ENCODE measurements at regions not wholly inside any gene's neighbourhood (a gene's known extent, or its start where the extent isn't known, plus 50 kb on each side); places are given as distances from the start of the nearest gene placed in this dataset.

DNA sequence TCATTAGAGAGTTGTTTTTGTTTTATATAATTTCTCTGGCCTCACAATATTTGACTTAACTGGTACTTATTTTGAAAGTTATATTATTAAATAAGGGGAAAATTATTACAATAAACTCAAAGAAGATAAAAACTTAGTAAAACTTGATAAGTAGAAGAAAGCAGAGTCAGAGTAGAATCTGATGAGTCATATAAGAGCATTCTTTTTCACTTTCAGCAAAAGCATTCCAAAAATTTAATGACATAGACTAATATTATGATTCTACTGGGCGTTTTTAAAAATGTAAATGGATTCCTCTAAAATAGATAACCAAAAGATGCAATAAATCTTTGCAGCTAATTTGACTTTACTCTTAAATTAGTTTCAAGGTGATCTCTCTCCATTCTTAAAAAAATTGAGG lies 366.3 kb upstream of the IMPG1 start:
- H3K4me3 ChIP-seq (ENCODE audit: low read depth, low read length), result no peak overlapping the region
- TF ChIP-seq, protein P1, sequence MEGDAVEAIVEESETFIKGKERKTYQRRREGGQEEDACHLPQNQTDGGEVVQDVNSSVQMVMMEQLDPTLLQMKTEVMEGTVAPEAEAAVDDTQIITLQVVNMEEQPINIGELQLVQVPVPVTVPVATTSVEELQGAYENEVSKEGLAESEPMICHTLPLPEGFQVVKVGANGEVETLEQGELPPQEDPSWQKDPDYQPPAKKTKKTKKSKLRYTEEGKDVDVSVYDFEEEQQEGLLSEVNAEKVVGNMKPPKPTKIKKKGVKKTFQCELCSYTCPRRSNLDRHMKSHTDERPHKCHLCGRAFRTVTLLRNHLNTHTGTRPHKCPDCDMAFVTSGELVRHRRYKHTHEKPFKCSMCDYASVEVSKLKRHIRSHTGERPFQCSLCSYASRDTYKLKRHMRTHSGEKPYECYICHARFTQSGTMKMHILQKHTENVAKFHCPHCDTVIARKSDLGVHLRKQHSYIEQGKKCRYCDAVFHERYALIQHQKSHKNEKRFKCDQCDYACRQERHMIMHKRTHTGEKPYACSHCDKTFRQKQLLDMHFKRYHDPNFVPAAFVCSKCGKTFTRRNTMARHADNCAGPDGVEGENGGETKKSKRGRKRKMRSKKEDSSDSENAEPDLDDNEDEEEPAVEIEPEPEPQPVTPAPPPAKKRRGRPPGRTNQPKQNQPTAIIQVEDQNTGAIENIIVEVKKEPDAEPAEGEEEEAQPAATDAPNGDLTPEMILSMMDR (IDR thresholded peaks at IDR 0.05; ENCODE audit: insufficient read depth, low read depth, low read length), result no peak
- DNase-seq (ENCODE audit: low read depth), result no peak

DNA sequence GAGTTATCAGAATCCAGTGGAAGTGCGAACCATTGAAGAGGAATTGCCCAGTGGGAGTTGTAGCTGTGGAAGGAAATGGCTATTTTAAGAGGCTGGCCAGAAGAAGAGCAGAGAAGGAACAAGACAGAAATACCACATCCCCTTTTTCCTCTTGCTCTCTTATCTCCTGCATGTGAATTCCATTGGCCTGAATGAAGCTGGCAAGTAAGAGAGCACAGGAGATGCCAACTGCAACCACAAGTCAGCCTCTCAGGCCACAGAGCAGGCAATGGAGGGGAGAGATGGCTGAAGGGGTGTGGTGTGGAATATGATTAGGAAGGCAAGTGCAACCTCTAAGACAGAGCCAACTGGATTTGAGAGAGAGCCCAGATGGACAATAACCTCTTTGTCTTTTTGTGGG lies 362.7 kb upstream of the IMPG1 start:
- no peak for DNase-seq (ENCODE audit: low read depth)
- TF ChIP-seq, protein P1 (IDR thresholded peaks at IDR 0.05; ENCODE audit: insufficient read depth, low read depth, low read length), result no peak
- no peak overlapping the region for H3K4me3 ChIP-seq (ENCODE audit: low read depth, low read length)

DNA sequence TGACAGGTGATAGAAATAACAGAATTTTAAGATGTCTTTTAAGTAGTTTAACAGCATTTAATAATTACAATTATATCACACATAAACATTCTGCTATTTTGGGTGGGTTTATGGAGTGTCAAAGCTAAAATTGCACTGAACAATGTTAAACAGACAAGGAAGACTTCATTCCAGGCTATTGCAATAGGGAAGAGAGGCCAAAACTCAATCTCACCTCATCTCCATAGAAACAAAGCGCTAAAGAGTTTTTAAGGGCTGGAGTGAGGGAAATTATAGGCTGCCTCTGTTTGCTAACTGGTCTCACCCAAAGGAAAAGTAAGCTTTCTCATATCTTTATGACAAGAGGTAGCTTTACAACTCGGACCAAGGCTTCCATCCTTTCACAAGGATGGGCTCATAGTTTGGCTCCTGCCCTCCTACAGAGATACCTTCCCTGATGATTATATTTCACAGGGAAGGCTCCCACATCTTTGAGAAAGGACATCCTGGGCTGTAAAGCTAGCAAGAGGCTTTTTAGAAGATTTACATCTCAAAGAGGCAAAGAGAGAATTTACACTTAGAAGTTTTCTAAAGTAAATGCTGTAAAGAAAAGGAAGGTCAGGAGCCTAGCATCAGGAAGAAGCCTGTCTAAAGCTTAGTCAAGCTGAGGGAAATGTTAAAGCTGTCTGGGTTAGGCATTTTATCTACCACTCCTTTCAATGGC lies 350.2 kb upstream of the IMPG1 start:
- TF ChIP-seq, protein P1 (IDR thresholded peaks at IDR 0.05; ENCODE audit: insufficient read depth, low read depth, low read length), result no peak
- no peak for DNase-seq (ENCODE audit: low read depth)
- no peak overlapping the region for H3K4me3 ChIP-seq (ENCODE audit: low read depth, low read length)

DNA sequence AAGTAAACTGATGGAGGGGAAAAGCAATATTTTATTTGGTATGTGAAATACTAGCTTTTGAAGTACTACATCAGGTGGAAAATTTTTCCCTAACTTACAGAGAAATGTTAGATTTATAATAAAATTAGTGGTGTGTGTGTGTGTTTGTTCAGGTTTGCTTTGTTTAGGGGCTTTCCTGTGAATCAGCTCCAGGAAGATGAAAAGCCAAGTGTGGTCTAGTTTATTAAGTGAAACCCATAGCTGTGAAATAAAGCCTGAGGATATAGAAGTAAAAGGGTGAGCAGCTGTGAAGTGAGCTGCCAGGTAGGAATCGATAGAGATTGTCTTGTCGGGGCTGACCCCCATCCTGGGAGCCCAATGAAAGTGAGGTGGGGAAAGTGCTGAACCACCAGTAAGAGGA lies 347.6 kb upstream of the IMPG1 start:
- no peak for DNase-seq (ENCODE audit: low read depth)
- H3K4me3 ChIP-seq (ENCODE audit: low read depth, low read length), result no peak overlapping the region
- TF ChIP-seq, protein P1 (IDR thresholded peaks at IDR 0.05; ENCODE audit: insufficient read depth, low read depth, low read length), result no peak

DNA sequence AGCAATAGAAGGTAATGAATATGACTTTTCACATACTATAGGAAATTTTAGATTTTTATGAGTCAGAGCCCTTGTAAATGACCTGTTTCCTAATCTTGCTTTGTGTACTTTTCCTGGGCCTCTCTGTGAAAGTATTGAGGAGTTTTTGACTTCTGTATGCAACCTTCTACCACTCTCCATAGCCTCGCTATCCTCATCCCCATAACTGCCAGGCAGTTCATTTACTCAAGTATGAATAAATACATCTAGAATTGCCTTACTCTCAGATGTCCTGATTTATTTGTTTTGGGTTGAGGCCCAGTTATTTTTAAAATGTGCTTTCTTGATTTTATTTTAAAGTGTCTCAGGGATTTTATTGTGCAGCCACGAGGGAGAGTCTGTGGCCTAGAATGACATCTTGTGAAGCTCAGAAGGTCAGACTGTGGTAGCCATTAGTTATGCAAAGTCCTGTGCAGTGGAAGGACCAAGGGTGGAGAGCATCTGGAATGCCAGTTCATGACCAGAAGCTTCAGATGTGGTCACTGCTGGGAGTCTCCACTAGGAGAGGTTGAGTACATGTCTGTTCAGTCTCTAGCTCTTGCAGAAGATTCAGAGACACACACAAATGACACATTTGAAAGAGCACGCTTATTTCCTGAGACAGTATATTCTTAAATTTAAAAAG lies 346.2 kb upstream of the IMPG1 start:
- H3K4me3 ChIP-seq (ENCODE audit: low read depth, low read length), result no peak overlapping the region
- peak; percentile 4 for DNase-seq (ENCODE audit: low read depth)
- TF ChIP-seq, protein P1 (IDR thresholded peaks at IDR 0.05; ENCODE audit: insufficient read depth, low read depth, low read length), result no peak

DNA sequence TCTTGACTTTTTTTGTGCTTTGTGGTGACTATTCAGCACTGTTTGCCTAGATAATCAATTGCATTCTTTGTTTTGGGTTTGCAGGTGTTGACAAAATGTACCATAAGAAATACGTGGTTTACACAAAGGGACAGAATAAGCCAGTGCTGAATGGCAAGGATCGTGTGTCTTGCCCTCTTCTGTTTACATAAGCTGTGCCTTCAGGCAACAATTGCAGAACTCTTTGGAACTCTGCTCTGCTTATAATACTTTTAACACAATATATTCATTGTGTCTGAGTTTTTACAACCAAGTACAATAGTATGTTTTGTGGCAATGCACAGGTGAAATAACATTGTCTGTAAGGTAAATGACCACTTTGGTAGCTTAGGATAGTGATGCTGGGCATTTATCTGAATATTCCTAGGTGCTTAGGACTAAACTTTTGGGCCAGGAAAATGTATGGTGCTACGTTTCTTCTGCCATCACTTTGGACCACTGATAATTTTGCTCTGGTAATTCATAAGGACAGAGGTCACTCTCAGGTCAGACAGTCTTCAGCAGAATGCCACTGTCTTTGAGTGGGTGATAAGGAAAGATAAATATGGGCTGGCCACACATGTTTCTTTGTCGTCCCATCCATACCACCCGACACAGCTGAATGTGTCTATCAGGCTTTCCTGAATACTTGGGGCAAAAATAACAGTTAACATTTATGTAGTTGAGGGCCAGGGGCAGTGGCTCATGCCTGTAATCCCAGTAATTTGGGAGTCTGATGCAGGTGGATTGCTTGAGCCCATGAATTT lies 344.6 kb upstream of the IMPG1 start:
- no peak for DNase-seq (ENCODE audit: low read depth)
- TF ChIP-seq, protein P1 (IDR thresholded peaks at IDR 0.05; ENCODE audit: insufficient read depth, low read depth, low read length), result no peak
- no peak overlapping the region for H3K4me3 ChIP-seq (ENCODE audit: low read depth, low read length)
